H9 (cell line): ENCODE measurements at regions not wholly inside any gene's neighbourhood (a gene's known extent, or its start where the extent isn't known, plus 50 kb on each side); places are given as distances from the start of the nearest gene placed in this dataset.

Experiments used
- DNase-seq: peaks from one replicate; pipeline ENCODE4 v3.0.0-alpha.2; 2017
- H2AFZ ChIP-seq: one replicate; pipeline ENCODE4 v1.6.1; 2013; ENCODE audit warnings: mild to moderate bottlenecking, low read length, control low read depth, moderate library complexity
- H2AK5ac ChIP-seq: 2 replicates; pipeline ENCODE4 v1.6.1; 2013; ENCODE audit warnings: low read length, control low read depth, mixed read lengths; ENCODE audit not compliant: insufficient read length
- H2BK120ac ChIP-seq: one replicate; pipeline ENCODE4 v1.6.1; 2013; ENCODE audit warnings: low read depth, mild to moderate bottlenecking, low read length, control low read depth, inconsistent platforms; ENCODE audit not compliant: poor library complexity, severe bottlenecking
- H2BK12ac ChIP-seq: 2 replicates; pipeline ENCODE4 v1.6.1; 2013; ENCODE audit warnings: low read length, control low read depth, mixed read lengths, low read depth; ENCODE audit not compliant: insufficient read length
- H2BK15ac ChIP-seq: 2 replicates; pipeline ENCODE4 v1.6.1; 2013; ENCODE audit warnings: low read depth, low read length, control low read depth
- H2BK20ac ChIP-seq: one replicate; pipeline ENCODE4 v1.6.1; 2013; ENCODE audit warnings: low read depth, mild to moderate bottlenecking, low read length, control low read depth, inconsistent platforms; ENCODE audit not compliant: poor library complexity, severe bottlenecking
- H2BK5ac ChIP-seq: 2 replicates; pipeline ENCODE4 v1.6.1; 2013; ENCODE audit warnings: low read length, control low read depth, mixed read lengths; ENCODE audit not compliant: insufficient read length
- H3K14ac ChIP-seq: 2 replicates; pipeline ENCODE4 v1.6.1; 2013; ENCODE audit warnings: low read length, control low read depth; ENCODE audit not compliant: insufficient read depth
- H3K18ac ChIP-seq: 2 replicates; pipeline ENCODE4 v1.6.1; 2013; ENCODE audit warnings: low read depth, mild to moderate bottlenecking, mixed read lengths, low read length, control low read depth; ENCODE audit not compliant: insufficient read length
- H3K23ac ChIP-seq: 2 replicates; pipeline ENCODE4 v1.6.1; 2013; ENCODE audit warnings: low read length, control low read depth, mixed read lengths, low read depth; ENCODE audit not compliant: insufficient read length
- H3K23me2 ChIP-seq: 2 replicates; pipeline ENCODE4 v1.6.1; 2013; ENCODE audit warnings: low read depth, mild to moderate bottlenecking, mixed read lengths, low read length, control low read depth; ENCODE audit not compliant: insufficient read length, poor library complexity, severe bottlenecking
- H3K27ac ChIP-seq: 2 replicates; pipeline ENCODE4 v1.5.1; 2013; ENCODE audit warnings: low read length, control low read depth, mixed read lengths, low read depth; ENCODE audit not compliant: insufficient read length
- H3K27me3 ChIP-seq: 2 replicates; pipeline ENCODE4 v1.6.1; 2013; ENCODE audit warnings: low read length, control low read depth, inconsistent platforms; ENCODE audit not compliant: insufficient read depth
- H3K4ac ChIP-seq: 2 replicates; pipeline ENCODE4 v1.6.1; 2013; ENCODE audit warnings: low read depth, mild to moderate bottlenecking, control low read depth, inconsistent platforms, low read length, moderate library complexity
- H3K4me1 ChIP-seq: 2 replicates; pipeline ENCODE4 v1.6.1; 2013; ENCODE audit warnings: low read length, control low read depth, inconsistent platforms; ENCODE audit not compliant: insufficient read depth
- H3K4me2 ChIP-seq: 2 replicates; pipeline ENCODE4 v1.6.1; 2013; ENCODE audit warnings: low read length, control low read depth, mixed read lengths; ENCODE audit not compliant: insufficient read length, insufficient read depth
- H3K56ac ChIP-seq: 2 replicates; pipeline ENCODE4 v1.6.1; 2013; ENCODE audit warnings: low read depth, mild to moderate bottlenecking, mixed read lengths, low read length, control low read depth; ENCODE audit not compliant: insufficient read length
- H3K79me1 ChIP-seq: 2 replicates; pipeline ENCODE4 v1.6.1; 2013; ENCODE audit warnings: low read depth, mild to moderate bottlenecking, moderate library complexity, low read length, control low read depth, inconsistent platforms; ENCODE audit not compliant: insufficient read depth, poor library complexity, severe bottlenecking
- H3K79me2 ChIP-seq: 2 replicates; pipeline ENCODE4 v1.6.1; 2013; ENCODE audit warnings: low read length, control low read depth, inconsistent platforms; ENCODE audit not compliant: insufficient read depth
- H3K9ac ChIP-seq: 2 replicates; pipeline ENCODE4 v1.6.1; 2013; ENCODE audit warnings: low read length, control low read depth, mixed read lengths; ENCODE audit not compliant: insufficient read length; ENCODE audit errors: extremely low read depth
- H3K9me3 ChIP-seq: one replicate; pipeline ENCODE4 v1.6.1; 2013; ENCODE audit warnings: low read depth, low read length, inconsistent platforms; ENCODE audit not compliant: control insufficient read depth
- H3T11ph ChIP-seq: one replicate; pipeline ENCODE4 v1.6.1; 2013; ENCODE audit warnings: mild to moderate bottlenecking, low read length, control low read depth, inconsistent platforms
- H4K20me1 ChIP-seq: one replicate; pipeline ENCODE4 v1.6.1; 2013; ENCODE audit not compliant: control insufficient read depth, insufficient read length, insufficient read depth
- H4K5ac ChIP-seq: 2 replicates; pipeline ENCODE4 v1.6.1; 2013; ENCODE audit warnings: low read depth, mild to moderate bottlenecking, mixed read lengths, low read length, control low read depth; ENCODE audit not compliant: insufficient read length
- H4K8ac ChIP-seq: replicated peaks from 2 replicates; pipeline ENCODE4 v1.6.1; 2013; ENCODE audit warnings: low read length, control low read depth, mixed read lengths, low read depth; ENCODE audit not compliant: insufficient read length
- H4K91ac ChIP-seq: 2 replicates; pipeline ENCODE4 v1.6.1; 2013; ENCODE audit warnings: low read depth, mild to moderate bottlenecking, moderate library complexity, mixed read lengths, low read length, control low read depth; ENCODE audit not compliant: insufficient read length
- H3K27ac Mint-ChIP-seq, 3 experiments: 2 replicates in 2 of 3; 3 replicates in 1 of 3; pipeline ENCODE4 v1.8.0; 2020 to 2021; ENCODE audit warnings: mixed read lengths in 3 of 3, mild to moderate bottlenecking in 1 of 3, moderate library complexity in 1 of 3
- H3K27me3 Mint-ChIP-seq: 2 replicates; pipeline ENCODE4 v1.8.0; 2021; ENCODE audit warnings: low read depth, mild to moderate bottlenecking, moderate library complexity, mixed read lengths
- H3K36me3 Mint-ChIP-seq, 3 experiments: 2 replicates in 2 of 3; 3 replicates in 1 of 3; pipeline ENCODE4 v1.8.0; 2020 to 2021; ENCODE audit warnings: low read depth in 3 of 3, mixed read lengths in 3 of 3; ENCODE audit not compliant: insufficient read depth in 1 of 3
- H3K4me1 Mint-ChIP-seq, 2 experiments: 2 replicates each; pipeline ENCODE4 v1.8.0; 2020; ENCODE audit warnings: mixed read lengths in 2 of 2
- H3K4me3 Mint-ChIP-seq, 2 experiments: 2 replicates in 1 of 2; 3 replicates in 1 of 2; pipeline ENCODE4 v1.8.0; 2020 to 2021; ENCODE audit warnings: mild to moderate bottlenecking in 2 of 2, mixed read lengths in 2 of 2, moderate library complexity in 1 of 2
- H3K9me3 Mint-ChIP-seq, 2 experiments: 2 replicates in 1 of 2; 3 replicates in 1 of 2; pipeline ENCODE4 v1.8.0; 2020; ENCODE audit warnings: mild to moderate bottlenecking in 2 of 2, mixed read lengths in 2 of 2, moderate library complexity in 1 of 2
- WGBS: extraction: QIAGEN DNeasy Blood & Tissue Kit; methylation state at CpG from one replicate; pipeline ENCODE4 v1.1.7; 2013; ENCODE audit warnings: missing lambda C conversion rate, low lambda C conversion rate, mixed read lengths; ENCODE audit not compliant: insufficient read length; ENCODE audit errors: extremely low coverage; 5-methylcytosine and 5-hydroxymethylcytosine counted together
- TF ChIP-seq, protein P1 (sequence below): fragments of 200-600 bp; sonication (generic); conservative IDR thresholded peaks from 3 replicates; pipeline ENCODE4 v1.8.0; 2021; ENCODE audit warnings: antibody characterized with exemption, mild to moderate bottlenecking

DNA sequence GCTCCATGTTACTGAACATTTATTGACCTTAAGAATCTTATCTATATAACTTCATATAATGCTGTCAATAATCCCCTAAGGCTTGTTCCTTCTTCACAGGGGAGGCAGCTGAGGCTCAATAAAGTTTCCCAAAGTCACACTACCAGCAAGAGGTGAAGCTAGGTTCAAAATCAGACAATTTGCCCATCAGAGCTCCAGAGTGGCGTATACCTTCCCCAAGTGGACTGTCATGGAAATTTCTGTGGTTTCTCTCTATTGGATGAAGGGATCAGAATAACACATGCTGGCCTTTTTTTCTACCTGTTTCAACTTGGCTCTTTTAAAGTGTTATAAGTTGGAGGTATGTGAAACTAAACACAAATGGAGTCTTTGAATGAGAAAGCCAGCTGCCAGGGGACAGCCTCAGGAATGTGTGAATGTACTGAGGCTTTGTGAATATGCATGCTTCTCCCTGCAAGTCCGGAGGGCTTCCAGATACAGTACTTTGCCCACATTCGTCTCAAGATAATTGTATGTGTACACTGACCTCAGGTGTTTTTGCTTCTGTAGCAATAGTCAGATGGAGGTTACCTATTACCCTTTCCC lies 656.3 kb upstream of the CELF2 start:
- no peaks in the 10 kb centered on the region for H3K79me2 ChIP-seq
- DNase-seq, result peak; percentile 61
- H3K9ac ChIP-seq, result no peak overlapping the region
- no peak overlapping the region for H3K4ac ChIP-seq
- Mint-ChIP-seq H3K27ac (peak overlapping the region; percentile 46 to 80 (median 74); a peak in 4 of 7 replicates), H3K9me3 (peaks cover 2 to 5% of the 10 kb centered on the region in 2 experiments; a peak in 3 of 5 replicates), H3K36me3 (peaks cover 0 to 15% (median 4%) of the 10 kb centered on the region in 3 experiments; a peak in 4 of 7 replicates), H3K4me1 (peaks cover 21 to 37% of the 10 kb centered on the region in 2 experiments), H3K4me3 (peak overlapping the region in 1 of 2 experiments; percentile 14; a peak in 2 of 5 replicates), H3K27me3 (no peaks in the 10 kb centered on the region; the same call in none of the 2 replicates)
- H4K20me1 ChIP-seq, result no peaks in the 10 kb centered on the region
- no peak overlapping the region for H3K18ac ChIP-seq
- H3K23me2 ChIP-seq, result no peaks in the 10 kb centered on the region
- TF ChIP-seq, protein P1, sequence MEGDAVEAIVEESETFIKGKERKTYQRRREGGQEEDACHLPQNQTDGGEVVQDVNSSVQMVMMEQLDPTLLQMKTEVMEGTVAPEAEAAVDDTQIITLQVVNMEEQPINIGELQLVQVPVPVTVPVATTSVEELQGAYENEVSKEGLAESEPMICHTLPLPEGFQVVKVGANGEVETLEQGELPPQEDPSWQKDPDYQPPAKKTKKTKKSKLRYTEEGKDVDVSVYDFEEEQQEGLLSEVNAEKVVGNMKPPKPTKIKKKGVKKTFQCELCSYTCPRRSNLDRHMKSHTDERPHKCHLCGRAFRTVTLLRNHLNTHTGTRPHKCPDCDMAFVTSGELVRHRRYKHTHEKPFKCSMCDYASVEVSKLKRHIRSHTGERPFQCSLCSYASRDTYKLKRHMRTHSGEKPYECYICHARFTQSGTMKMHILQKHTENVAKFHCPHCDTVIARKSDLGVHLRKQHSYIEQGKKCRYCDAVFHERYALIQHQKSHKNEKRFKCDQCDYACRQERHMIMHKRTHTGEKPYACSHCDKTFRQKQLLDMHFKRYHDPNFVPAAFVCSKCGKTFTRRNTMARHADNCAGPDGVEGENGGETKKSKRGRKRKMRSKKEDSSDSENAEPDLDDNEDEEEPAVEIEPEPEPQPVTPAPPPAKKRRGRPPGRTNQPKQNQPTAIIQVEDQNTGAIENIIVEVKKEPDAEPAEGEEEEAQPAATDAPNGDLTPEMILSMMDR, result no peak
- H3K23ac ChIP-seq, result no peak overlapping the region
- peak overlapping the region; percentile 9 for H3K4me2 ChIP-seq
- no peak overlapping the region for H2AK5ac ChIP-seq
- H4K5ac ChIP-seq, result no peak overlapping the region
- no peak overlapping the region for H2BK15ac ChIP-seq
- no peak overlapping the region for H2BK20ac ChIP-seq
- no peak overlapping the region for H4K8ac ChIP-seq
- H3K9me3 ChIP-seq, result no peaks in the 10 kb centered on the region
- no CpG with 5 or more reads among the region's 3 CpGs for WGBS
- H3K79me1 ChIP-seq, result no peaks in the 10 kb centered on the region
- no peak overlapping the region for H4K91ac ChIP-seq
- no peak overlapping the region for H2BK120ac ChIP-seq
- no peak overlapping the region for H3K14ac ChIP-seq
- no peak overlapping the region for H3K56ac ChIP-seq
- no peak overlapping the region for H3T11ph ChIP-seq
- H3K4me1 ChIP-seq, result peaks cover 6% of the 10 kb centered on the region
- H2BK12ac ChIP-seq, result no peak overlapping the region
- H2AFZ ChIP-seq, result no peak overlapping the region
- H3K27me3 ChIP-seq, result no peaks in the 10 kb centered on the region
- no peak overlapping the region for H2BK5ac ChIP-seq
- H3K27ac ChIP-seq, result peak overlapping the region; percentile 40
